ENCODE measurements at regions not wholly inside any gene's neighbourhood (a gene's known extent, or its start where the extent isn't known, plus 50 kb on each side); places are given as distances from the start of the nearest gene placed in this dataset.

- H4K20me1 ChIP-seq (replicated peaks in 1 of 2; ENCODE audit: control insufficient read depth in 1 of 2, insufficient read depth in 2 of 2, low read length in 2 of 2): no peaks in the 10 kb centered on the region
Observed at GRCh38 chr7:46513447-46513848, 592.4 kb upstream of the IGFBP3 start.

More at GRCh38 chr7:46513447-46513848, 592.4 kb upstream of the IGFBP3 start:
- H2BK12ac ChIP-seq (ENCODE audit: low read depth, low read length): no peak overlapping the region
- no peaks in the 10 kb centered on the region for H3K79me2 ChIP-seq (ENCODE audit: control insufficient read depth in 1 of 2, insufficient read depth in 2 of 2, low read length in 2 of 2)
- ChIA-PET CTCF (ENCODE audit: partially characterized antibody) (no interaction called here), POLR2A (ENCODE audit: partially characterized antibody) (no interaction called here)
- no peaks in the 10 kb centered on the region for H3K36me3 ChIP-seq (ENCODE audit: control insufficient read depth in 2 of 4, insufficient read depth in 4 of 4, low read length in 3 of 4)
- H2AFZ ChIP-seq (ENCODE audit: low read length): no peak overlapping the region
- WGBS, 2 experiments (ENCODE audit: extremely low coverage in 1 of 2, insufficient coverage in 1 of 2, insufficient read length in 1 of 2, insufficient replicate concordance in 2 of 2, low coverage in 1 of 2, low lambda C conversion rate in 2 of 2, missing lambda C conversion rate in 1 of 2): 100% methylated on average over 3 of the region's 3 CpGs; no CpG with 5 or more reads in 1 of the 2 experiments
- no peaks in the 10 kb centered on the region for H3K23me2 ChIP-seq (ENCODE audit: low read depth, low read length)
- H3K79me1 ChIP-seq (ENCODE audit: low read depth, low read length): no peaks in the 10 kb centered on the region
- H2BK15ac ChIP-seq (ENCODE audit: low read length): no peak overlapping the region
- H3K9me3 ChIP-seq (ENCODE audit: insufficient read depth in 2 of 2, low read depth in 1 of 2, low read length in 1 of 2): no peaks in the 10 kb centered on the region
- H3K4me1 ChIP-seq (replicated peaks in 1 of 4; ENCODE audit: control insufficient read depth in 3 of 4, insufficient read depth in 4 of 4, low read length in 3 of 4): no peaks in the 10 kb centered on the region
- no peak overlapping the region for H3K4me2 ChIP-seq (ENCODE audit: insufficient read depth in 1 of 2, low read depth in 2 of 2, low read length in 2 of 2)
- no peak overlapping the region for H4K8ac ChIP-seq (ENCODE audit: extremely low read depth, insufficient read depth, low read length)
- no peak overlapping the region for H4K5ac ChIP-seq (ENCODE audit: insufficient read length, low read depth, low read length)
- DNase-seq (ENCODE audit: low read depth in 1 of 2, low spot score in 2 of 2) (no peak), FAIRE-seq (no peak)
- H3K4ac ChIP-seq (replicated peaks; ENCODE audit: insufficient read length, low read depth, low read length): no peak overlapping the region
- H2BK5ac ChIP-seq (ENCODE audit: low read depth, low read length): no peak overlapping the region
- H3K23ac ChIP-seq (ENCODE audit: insufficient read length): no peak overlapping the region
- H3K56ac ChIP-seq (replicated peaks; ENCODE audit: insufficient read length, low read depth, low read length): no peak overlapping the region
- no peak overlapping the region for H2BK120ac ChIP-seq (replicated peaks; ENCODE audit: low read depth, low read length)
- no peak overlapping the region for H3K4me3 ChIP-seq (ENCODE audit: extremely low read depth in 1 of 4, insufficient read depth in 2 of 4, low read depth in 3 of 4, low read length in 4 of 4)
- no peak overlapping the region for H4K91ac ChIP-seq (replicated peaks; ENCODE audit: insufficient read length, low read length)
- no peak overlapping the region for H3K18ac ChIP-seq (ENCODE audit: extremely low read depth, low read length)
- H3K9ac ChIP-seq (replicated peaks in 1 of 4; ENCODE audit: extremely low read depth in 1 of 4, low read depth in 3 of 4, low read length in 3 of 4): no peak overlapping the region
- H3K27me3 ChIP-seq (replicated peaks in 1 of 4; ENCODE audit: control insufficient read depth in 3 of 4, extremely low read depth in 1 of 4, insufficient read depth in 3 of 4, low read length in 3 of 4): no peaks in the 10 kb centered on the region
- H2AK5ac ChIP-seq (ENCODE audit: low read depth, low read length): no peak overlapping the region
- TF ChIP-seq TAF1 (IDR thresholded peaks at IDR 0.05; ENCODE audit: low read depth, low read length) (no peak), CTBP2 (IDR thresholded peaks at IDR 0.05; ENCODE audit: borderline replicate concordance, insufficient read depth, insufficient read length, low read length) (no peak), RFX5 (IDR thresholded peaks at IDR 0.05; ENCODE audit: borderline replicate concordance, low read depth, low read length) (no peak), RNF2 (IDR thresholded peaks at IDR 0.05; ENCODE audit: borderline replicate concordance, low read depth, low read length, missing control alignments, poor library complexity, severe bottlenecking) (no peak), RAD21 (IDR thresholded peaks at IDR 0.05 in 1 of 2, conservative IDR thresholded peaks at IDR 0.05 in 1 of 2; ENCODE audit: low read depth in 2 of 2, low read length in 2 of 2) (no peak), BACH1 (IDR thresholded peaks at IDR 0.05; ENCODE audit: low read length) (no peak), TAF7 (optimal IDR thresholded peaks at IDR 0.05; ENCODE audit: borderline replicate concordance, low read depth, low read length) (no peak), SRF (IDR thresholded peaks at IDR 0.05; ENCODE audit: low read depth, low read length) (no peak), PHF8 (conservative IDR thresholded peaks at IDR 0.05; ENCODE audit: low read depth, low read length) (no peak)
- TF ChIP-seq, protein P1, sequence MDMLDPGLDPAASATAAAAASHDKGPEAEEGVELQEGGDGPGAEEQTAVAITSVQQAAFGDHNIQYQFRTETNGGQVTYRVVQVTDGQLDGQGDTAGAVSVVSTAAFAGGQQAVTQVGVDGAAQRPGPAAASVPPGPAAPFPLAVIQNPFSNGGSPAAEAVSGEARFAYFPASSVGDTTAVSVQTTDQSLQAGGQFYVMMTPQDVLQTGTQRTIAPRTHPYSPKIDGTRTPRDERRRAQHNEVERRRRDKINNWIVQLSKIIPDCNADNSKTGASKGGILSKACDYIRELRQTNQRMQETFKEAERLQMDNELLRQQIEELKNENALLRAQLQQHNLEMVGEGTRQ (IDR thresholded peaks at IDR 0.05; ENCODE audit: low read length): no peak
- H2BK20ac ChIP-seq (ENCODE audit: low read length): no peak overlapping the region
- no peak overlapping the region for H3K14ac ChIP-seq (ENCODE audit: insufficient read length)
- no peak overlapping the region for H3K27ac ChIP-seq (ENCODE audit: low read depth, low read length)

Measured in H1 (cell line).